ENCODE measurements at regions not wholly inside any gene's neighbourhood (a gene's known extent, or its start where the extent isn't known, plus 50 kb on each side); places are given as distances from the start of the nearest gene placed in this dataset.

- no peak for TF ChIP-seq ZNF462 (CRISPR knock-in tag; IDR thresholded peaks at IDR 0.05)
- no peak for TF ChIP-seq ETS1 (IDR thresholded peaks at IDR 0.05)
- TF ChIP-seq POLR2AphosphoS5 (IDR thresholded peaks at IDR 0.05; ENCODE audit: low read depth), result no peak
- no peak for TF ChIP-seq JUNB (IDR thresholded peaks at IDR 0.05; ENCODE audit: unreplicated experiment)
- no peak for TF ChIP-seq NANOG (IDR thresholded peaks at IDR 0.05; ENCODE audit: borderline replicate concordance)
- no peak for TF ChIP-seq EZH2 (IDR thresholded peaks at IDR 0.05; ENCODE audit: low read depth, unreplicated experiment)
- TF ChIP-seq ZNF114 (CRISPR knock-in tag; IDR thresholded peaks at IDR 0.05), result no peak
- TF ChIP-seq CREB1 (CRISPR knock-in tag; IDR thresholded peaks at IDR 0.05; ENCODE audit: low read depth), result no peak
- no peak for TF ChIP-seq STAT1 (IDR thresholded peaks at IDR 0.05; ENCODE audit: unreplicated experiment)
- no peak for TF ChIP-seq ZNF331 (CRISPR knock-in tag; IDR thresholded peaks at IDR 0.05; ENCODE audit: low read depth)
Measured at GRCh38 chr1:239943761-239944160, 147.9 kb upstream of the FMN2 start (continued).

- peaks cover 47% of the 10 kb centered on the region for H3K9me3 Mint-ChIP-seq
- H3K4me1 ChIP-seq (ENCODE audit: insufficient read depth), result no peaks in the 10 kb centered on the region
- H4K20me1 ChIP-seq (replicated peaks; ENCODE audit: insufficient read depth), result no peaks in the 10 kb centered on the region
- no peaks in the 10 kb centered on the region for H3K9me2 ChIP-seq (ENCODE audit: insufficient read depth)
- H3K27me3 Mint-ChIP-seq (ENCODE audit: insufficient read depth, low read depth, poor library complexity), result no peaks in the 10 kb centered on the region
- no peaks in the 10 kb centered on the region for H3K27me3 ChIP-seq (ENCODE audit: insufficient read depth)
- no peaks in the 10 kb centered on the region for H3K79me2 ChIP-seq (replicated peaks; ENCODE audit: insufficient read depth)
- DNase-seq (ENCODE audit: low spot score) (no peak), ATAC-seq (no peak)
- H3K4me3 Mint-ChIP-seq, result no peak overlapping the region
- no peaks in the 10 kb centered on the region for H3K4me1 Mint-ChIP-seq
- H3K36me3 ChIP-seq (ENCODE audit: insufficient read depth), result peaks cover 9% of the 10 kb centered on the region; the same call in 1 of the 2 replicates
- no peak overlapping the region for H2AFZ ChIP-seq
- peaks cover 28% of the 10 kb centered on the region for H3K36me3 Mint-ChIP-seq (ENCODE audit: low read depth)
- no peak overlapping the region for H3K27ac Mint-ChIP-seq
- no peak overlapping the region for H3K27ac ChIP-seq (ENCODE audit: low read depth)
- H3K4me2 ChIP-seq, result no peak overlapping the region
- no peaks in the 10 kb centered on the region for H3F3A ChIP-seq (replicated peaks; ENCODE audit: low read depth)
- H3K4me3 ChIP-seq, result no peak overlapping the region
- TF ChIP-seq JUNB (IDR thresholded peaks at IDR 0.05; ENCODE audit: unreplicated experiment), result no peak
- no peak for TF ChIP-seq CTCF (conservative IDR thresholded peaks at IDR 0.05; ENCODE audit: low read depth in 2 of 2)
- TF ChIP-seq ZNF114 (CRISPR knock-in tag; IDR thresholded peaks at IDR 0.05), result no peak
- TF ChIP-seq NANOG (IDR thresholded peaks at IDR 0.05; ENCODE audit: borderline replicate concordance), result no peak
- TF ChIP-seq EZH2 (IDR thresholded peaks at IDR 0.05; ENCODE audit: low read depth, unreplicated experiment), result no peak
- TF ChIP-seq CREB1 (CRISPR knock-in tag; IDR thresholded peaks at IDR 0.05; ENCODE audit: low read depth), result no peak
- no peak for TF ChIP-seq EZH2phosphoT487 (IDR thresholded peaks at IDR 0.05; ENCODE audit: unreplicated experiment)
- no peak for TF ChIP-seq POLR2AphosphoS5 (IDR thresholded peaks at IDR 0.05; ENCODE audit: low read depth)
- no peak for TF ChIP-seq ZNF331 (CRISPR knock-in tag; IDR thresholded peaks at IDR 0.05; ENCODE audit: low read depth)
Measured at GRCh38 chr1:239944666-239945065, 147.0 kb upstream of the FMN2 start.

All from GM23338 (cell line).